ENCODE measurements at regions not wholly inside any gene's neighbourhood (a gene's known extent, or its start where the extent isn't known, plus 50 kb on each side); places are given as distances from the start of the nearest gene placed in this dataset.

GRCh38 chr3:64379221-64379620 is 154.0 kb upstream of the PRICKLE2 start:
- TF ChIP-seq, protein P1, sequence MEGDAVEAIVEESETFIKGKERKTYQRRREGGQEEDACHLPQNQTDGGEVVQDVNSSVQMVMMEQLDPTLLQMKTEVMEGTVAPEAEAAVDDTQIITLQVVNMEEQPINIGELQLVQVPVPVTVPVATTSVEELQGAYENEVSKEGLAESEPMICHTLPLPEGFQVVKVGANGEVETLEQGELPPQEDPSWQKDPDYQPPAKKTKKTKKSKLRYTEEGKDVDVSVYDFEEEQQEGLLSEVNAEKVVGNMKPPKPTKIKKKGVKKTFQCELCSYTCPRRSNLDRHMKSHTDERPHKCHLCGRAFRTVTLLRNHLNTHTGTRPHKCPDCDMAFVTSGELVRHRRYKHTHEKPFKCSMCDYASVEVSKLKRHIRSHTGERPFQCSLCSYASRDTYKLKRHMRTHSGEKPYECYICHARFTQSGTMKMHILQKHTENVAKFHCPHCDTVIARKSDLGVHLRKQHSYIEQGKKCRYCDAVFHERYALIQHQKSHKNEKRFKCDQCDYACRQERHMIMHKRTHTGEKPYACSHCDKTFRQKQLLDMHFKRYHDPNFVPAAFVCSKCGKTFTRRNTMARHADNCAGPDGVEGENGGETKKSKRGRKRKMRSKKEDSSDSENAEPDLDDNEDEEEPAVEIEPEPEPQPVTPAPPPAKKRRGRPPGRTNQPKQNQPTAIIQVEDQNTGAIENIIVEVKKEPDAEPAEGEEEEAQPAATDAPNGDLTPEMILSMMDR (IDR thresholded peaks at IDR 0.05) = no peak
- no peak for TF ChIP-seq EZH2phosphoT487 (IDR thresholded peaks at IDR 0.05)
